Erythroblast (primary cell): ENCODE measurements at regions not wholly inside any gene's neighbourhood (a gene's known extent, or its start where the extent isn't known, plus 50 kb on each side); places are given as distances from the start of the nearest gene placed in this dataset.

Experiments
- GATA1 ChIP-seq: IDR thresholded peaks from 2 replicates; pipeline ENCODE4 v1.6.1; 2011; ENCODE audit warnings: low read depth, mild to moderate bottlenecking, control low read depth, low read length, moderate library complexity
- POLR2A ChIP-seq: IDR thresholded peaks from 2 replicates; pipeline ENCODE4 v1.6.1; 2011; ENCODE audit warnings: mild to moderate bottlenecking, low read length

DNA sequence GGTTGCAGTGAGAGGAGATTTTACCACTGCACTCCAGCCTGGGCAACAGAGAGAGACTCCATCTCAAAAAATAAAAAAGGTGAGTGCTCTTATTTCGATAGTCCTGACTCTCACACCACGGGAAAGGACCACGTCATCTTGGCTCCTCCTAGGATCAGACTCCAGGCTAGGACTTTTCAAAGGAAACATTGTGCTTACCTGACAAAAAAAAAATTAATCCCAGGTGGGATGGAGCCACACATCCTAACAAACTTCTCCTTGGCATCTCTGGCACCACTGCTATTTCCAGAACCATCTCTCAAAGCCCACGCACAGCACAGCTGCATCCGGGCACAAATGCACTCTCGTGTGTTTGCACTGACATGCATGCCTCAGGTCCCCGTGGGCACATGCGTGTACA lies 262.4 kb downstream of the ENGASE start:
- TF ChIP-seq POLR2A (no peak), GATA1 (no peak)
